Testis (tissue), 2 donors: ENCODE measurements at regions not wholly inside any gene's neighbourhood (a gene's known extent, or its start where the extent isn't known, plus 50 kb on each side); places are given as distances from the start of the nearest gene placed in this dataset.
"Not testable (repeated sequence)": the region's sequence is repeated elsewhere in the genome, so short reads cannot be mapped to it uniquely, and the experiment has no call there.

Source experiments
- POLR2A ChIP-seq: fragments of 450-650 bp; IDR thresholded peaks from one replicate; pipeline ENCODE4 v1.6.1; 2017; ENCODE audit warnings: antibody characterized with exemption, mild to moderate bottlenecking, moderate library complexity
- TF ChIP-seq, protein P1 (sequence below), 3 experiments: fragments of 450-650 bp in 2 of 3; fragments of 200-600 bp in 1 of 3; sonication (generic) in 1 of 3; IDR thresholded peaks; one replicate each; pipeline ENCODE4 v1.5.1; 2016 to 2019; ENCODE audit warnings: antibody characterized with exemption in 3 of 3, mild to moderate bottlenecking in 2 of 3, moderate library complexity in 1 of 3

DNA sequence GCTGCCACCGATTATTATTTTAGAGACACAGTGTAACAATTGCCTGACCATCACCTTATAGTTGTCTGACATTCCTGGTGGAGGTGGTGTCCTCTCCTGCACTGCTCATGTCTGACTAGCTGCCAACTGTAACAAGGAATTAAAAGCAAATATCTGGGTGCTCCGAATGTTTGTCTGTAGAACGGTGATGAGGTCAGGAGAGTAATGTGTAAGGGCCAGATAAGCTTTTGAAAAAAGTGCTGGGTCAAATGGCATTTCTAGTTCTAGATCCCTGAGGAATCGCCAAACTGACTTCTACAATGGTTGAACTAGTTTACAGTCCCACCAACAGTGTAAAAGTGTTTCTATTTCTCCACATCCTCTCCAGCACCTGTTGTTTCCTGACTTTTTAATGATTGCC is 164.3 kb downstream of the VSIG4 start:
- not testable (repeated sequence) for TF ChIP-seq POLR2A
- TF ChIP-seq, protein P1, sequence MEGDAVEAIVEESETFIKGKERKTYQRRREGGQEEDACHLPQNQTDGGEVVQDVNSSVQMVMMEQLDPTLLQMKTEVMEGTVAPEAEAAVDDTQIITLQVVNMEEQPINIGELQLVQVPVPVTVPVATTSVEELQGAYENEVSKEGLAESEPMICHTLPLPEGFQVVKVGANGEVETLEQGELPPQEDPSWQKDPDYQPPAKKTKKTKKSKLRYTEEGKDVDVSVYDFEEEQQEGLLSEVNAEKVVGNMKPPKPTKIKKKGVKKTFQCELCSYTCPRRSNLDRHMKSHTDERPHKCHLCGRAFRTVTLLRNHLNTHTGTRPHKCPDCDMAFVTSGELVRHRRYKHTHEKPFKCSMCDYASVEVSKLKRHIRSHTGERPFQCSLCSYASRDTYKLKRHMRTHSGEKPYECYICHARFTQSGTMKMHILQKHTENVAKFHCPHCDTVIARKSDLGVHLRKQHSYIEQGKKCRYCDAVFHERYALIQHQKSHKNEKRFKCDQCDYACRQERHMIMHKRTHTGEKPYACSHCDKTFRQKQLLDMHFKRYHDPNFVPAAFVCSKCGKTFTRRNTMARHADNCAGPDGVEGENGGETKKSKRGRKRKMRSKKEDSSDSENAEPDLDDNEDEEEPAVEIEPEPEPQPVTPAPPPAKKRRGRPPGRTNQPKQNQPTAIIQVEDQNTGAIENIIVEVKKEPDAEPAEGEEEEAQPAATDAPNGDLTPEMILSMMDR (IDR thresholded peaks at IDR 0.05), result not testable (repeated sequence)
